WI38 (cell line): ENCODE measurements at regions not wholly inside any gene's neighbourhood (a gene's known extent, or its start where the extent isn't known, plus 50 kb on each side); places are given as distances from the start of the nearest gene placed in this dataset.

ENCODE experiments used
- H3K4me3 ChIP-seq: 2 replicates; pipeline ENCODE4 v1.5.1; 2011; ENCODE audit warnings: low read depth, mild to moderate bottlenecking, control low read depth, low read length
- TF ChIP-seq, protein P1 (sequence below): IDR thresholded peaks from 2 replicates; pipeline ENCODE4 v1.5.1; 2012; ENCODE audit warnings: low read depth, mild to moderate bottlenecking, control low read depth, low read length

- TF ChIP-seq, protein P1, sequence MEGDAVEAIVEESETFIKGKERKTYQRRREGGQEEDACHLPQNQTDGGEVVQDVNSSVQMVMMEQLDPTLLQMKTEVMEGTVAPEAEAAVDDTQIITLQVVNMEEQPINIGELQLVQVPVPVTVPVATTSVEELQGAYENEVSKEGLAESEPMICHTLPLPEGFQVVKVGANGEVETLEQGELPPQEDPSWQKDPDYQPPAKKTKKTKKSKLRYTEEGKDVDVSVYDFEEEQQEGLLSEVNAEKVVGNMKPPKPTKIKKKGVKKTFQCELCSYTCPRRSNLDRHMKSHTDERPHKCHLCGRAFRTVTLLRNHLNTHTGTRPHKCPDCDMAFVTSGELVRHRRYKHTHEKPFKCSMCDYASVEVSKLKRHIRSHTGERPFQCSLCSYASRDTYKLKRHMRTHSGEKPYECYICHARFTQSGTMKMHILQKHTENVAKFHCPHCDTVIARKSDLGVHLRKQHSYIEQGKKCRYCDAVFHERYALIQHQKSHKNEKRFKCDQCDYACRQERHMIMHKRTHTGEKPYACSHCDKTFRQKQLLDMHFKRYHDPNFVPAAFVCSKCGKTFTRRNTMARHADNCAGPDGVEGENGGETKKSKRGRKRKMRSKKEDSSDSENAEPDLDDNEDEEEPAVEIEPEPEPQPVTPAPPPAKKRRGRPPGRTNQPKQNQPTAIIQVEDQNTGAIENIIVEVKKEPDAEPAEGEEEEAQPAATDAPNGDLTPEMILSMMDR, result no peak
- no peak overlapping the region for H3K4me3 ChIP-seq
Observed at GRCh38 chr6:99104218-99104617, 156.5 kb upstream of the FBXL4 start.

- TF ChIP-seq, protein P1, result no peak
- H3K4me3 ChIP-seq, result no peak overlapping the region
Observed at GRCh38 chr6:99099243-99099642, 151.5 kb upstream of the FBXL4 start.

DNA sequence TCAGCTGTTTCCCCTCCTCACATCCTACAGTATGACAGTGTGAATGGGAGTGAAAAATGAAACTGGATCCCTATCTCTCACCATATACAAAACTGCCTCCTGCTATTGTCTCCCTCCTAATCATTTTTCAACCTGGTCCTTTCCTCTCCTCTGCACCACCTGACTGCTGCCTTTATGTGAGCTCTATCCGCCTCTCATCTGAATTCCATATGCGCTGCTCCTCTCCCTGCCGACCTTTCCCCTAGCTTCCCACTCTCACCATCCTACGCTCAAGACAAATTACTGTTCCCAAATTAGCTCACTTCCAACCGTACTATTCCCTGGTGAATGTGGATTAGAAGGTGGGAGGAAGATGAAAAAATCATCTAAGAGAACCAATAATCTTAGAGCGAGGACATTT, 148.4 kb upstream of the FBXL4 start:
- H3K4me3 ChIP-seq, result no peak overlapping the region
- TF ChIP-seq, protein P1, result no peak

DNA sequence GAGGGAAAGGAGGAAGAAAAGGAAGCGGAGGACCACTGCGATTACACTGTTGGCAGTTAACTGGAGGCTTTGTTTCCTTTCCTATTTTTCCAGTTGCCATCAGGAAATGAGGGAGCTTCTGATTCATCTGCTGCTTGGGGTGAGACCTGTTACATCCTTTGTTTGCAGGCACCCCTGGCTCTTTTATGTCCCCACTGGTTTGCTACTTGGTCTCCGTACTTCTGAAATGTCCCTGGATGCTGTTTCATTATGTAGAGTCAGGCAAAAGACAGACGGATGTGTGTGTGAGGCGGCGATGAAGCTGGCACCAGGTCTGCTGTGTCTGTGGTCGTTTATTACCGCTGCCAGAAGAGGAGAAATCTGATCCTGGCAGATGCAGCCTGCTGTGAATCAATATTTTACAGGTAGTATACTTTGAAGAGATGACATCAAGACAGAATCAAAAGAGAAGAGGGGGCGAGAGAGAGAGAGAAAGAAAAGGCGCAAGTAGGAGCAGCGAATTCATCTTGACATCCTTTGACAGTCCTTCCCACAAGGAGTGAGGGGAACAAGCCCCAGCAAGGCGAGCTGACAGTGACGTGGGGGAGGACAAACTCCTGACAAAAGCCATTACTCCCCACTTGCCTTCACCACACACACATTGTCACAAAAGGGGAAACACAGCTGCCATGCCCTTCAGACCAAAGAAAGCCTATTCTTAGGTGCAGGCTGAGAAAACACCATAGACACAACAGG, 145.9 kb upstream of the FBXL4 start:
- TF ChIP-seq, protein P1, result no peak
- H3K4me3 ChIP-seq, result no peak overlapping the region

DNA sequence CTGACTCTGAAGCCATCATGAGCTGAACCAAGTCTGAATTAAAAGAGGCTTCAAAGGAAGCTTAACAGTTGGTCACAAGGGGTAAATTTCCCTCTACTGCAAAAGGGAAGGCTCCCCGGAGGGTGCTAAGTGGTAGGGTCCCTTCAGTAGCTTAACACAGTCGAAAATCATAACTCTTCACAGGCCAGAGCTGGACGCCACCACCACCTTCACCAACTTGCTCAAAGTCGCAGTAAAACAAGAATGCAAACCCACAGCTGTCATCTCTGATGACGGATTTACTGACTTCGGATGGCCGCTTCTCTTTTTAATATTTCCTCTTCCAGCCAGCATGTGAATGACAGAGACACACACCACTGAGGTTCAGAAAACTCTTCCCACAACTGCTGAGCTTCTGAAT, 144.7 kb upstream of the FBXL4 start:
- no peak overlapping the region for H3K4me3 ChIP-seq
- TF ChIP-seq, protein P1, result no peak

GRCh38 chr6:99091985-99092384, 144.2 kb upstream of the FBXL4 start:
- H3K4me3 ChIP-seq, result no peak overlapping the region
- TF ChIP-seq, protein P1, result no peak

GRCh38 chr6:99080191-99080590, 132.4 kb upstream of the FBXL4 start:
- no peak overlapping the region for H3K4me3 ChIP-seq

More at GRCh38 chr6:99080191-99080590, 132.4 kb upstream of the FBXL4 start:
- TF ChIP-seq, protein P1, result no peak
